WI38 (cell line): ENCODE measurements at regions not wholly inside any gene's neighbourhood (a gene's known extent, or its start where the extent isn't known, plus 50 kb on each side); places are given as distances from the start of the nearest gene placed in this dataset.

Experiments
- H3K4me3 ChIP-seq: 2 replicates; pipeline ENCODE4 v1.5.1; 2011; ENCODE audit warnings: low read depth, mild to moderate bottlenecking, control low read depth, low read length
- CTCF ChIP-seq: IDR thresholded peaks from 2 replicates; pipeline ENCODE4 v1.5.1; 2012; ENCODE audit warnings: low read depth, mild to moderate bottlenecking, control low read depth, low read length

GRCh38 chr10:85039311-85039710, 710.9 kb downstream of the CCSER2 start:
- TF ChIP-seq CTCF, result no peak
- H3K4me3 ChIP-seq, result no peak overlapping the region

GRCh38 chr10:85043207-85043606, 714.8 kb downstream of the CCSER2 start:
- H3K4me3 ChIP-seq, result no peak overlapping the region

GRCh38 chr10:85045046-85045445, 716.7 kb downstream of the CCSER2 start:
- no peak for TF ChIP-seq CTCF
- no peak overlapping the region for H3K4me3 ChIP-seq

More at GRCh38 chr10:85043207-85043606, 714.8 kb downstream of the CCSER2 start:
- TF ChIP-seq CTCF, result no peak

- TF ChIP-seq CTCF, result no peak
Observed at GRCh38 chr10:85047170-85047834, 718.9 kb downstream of the CCSER2 start.

GRCh38 chr10:85047979-85048378, 719.6 kb downstream of the CCSER2 start:
- TF ChIP-seq CTCF, result no peak
- H3K4me3 ChIP-seq, result no peak overlapping the region

More at GRCh38 chr10:85047170-85047834, 718.9 kb downstream of the CCSER2 start:
- no peak overlapping the region for H3K4me3 ChIP-seq

DNA sequence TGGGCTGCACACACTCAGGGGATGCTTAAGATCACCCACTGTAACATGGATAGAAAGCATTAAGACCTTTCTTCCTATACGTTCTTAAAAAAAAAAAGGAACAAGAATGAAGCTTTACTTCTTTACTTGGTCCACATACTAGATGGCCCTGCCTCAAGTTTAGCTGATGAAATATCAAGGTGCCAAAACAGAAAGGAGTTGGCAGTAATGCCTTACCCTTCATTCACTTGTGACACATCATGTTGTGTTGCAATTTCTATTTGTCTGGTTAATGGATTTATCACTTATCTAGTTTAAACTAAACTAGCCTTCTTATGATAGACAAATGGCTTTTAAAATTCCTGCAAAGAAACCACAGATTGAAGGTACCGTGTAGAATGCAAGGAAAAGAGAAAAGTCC, 720.3 kb downstream of the CCSER2 start:
- H3K4me3 ChIP-seq, result no peak overlapping the region
- TF ChIP-seq CTCF, result no peak

DNA sequence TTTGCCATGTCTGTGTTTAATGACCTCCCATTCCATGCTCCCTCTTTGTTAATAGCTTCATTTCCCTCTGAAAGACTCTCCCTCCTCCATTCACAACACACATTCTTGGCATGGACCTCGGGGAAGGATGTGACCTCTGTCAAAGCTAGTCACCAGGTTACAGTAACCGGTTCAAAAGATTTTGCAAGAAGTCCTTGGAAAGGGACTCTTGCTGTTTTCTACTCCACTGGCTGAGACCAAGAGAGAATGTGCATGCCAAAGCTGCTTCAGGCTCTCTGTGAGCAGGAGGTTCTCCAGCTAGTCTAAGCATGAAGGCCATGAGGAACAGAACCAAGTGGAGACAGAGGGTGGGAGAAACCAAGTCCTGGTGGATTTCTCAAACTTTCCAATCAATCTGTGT, 732.6 kb downstream of the CCSER2 start:
- no peak overlapping the region for H3K4me3 ChIP-seq
- no peak for TF ChIP-seq CTCF
